ENCODE measurements at regions not wholly inside any gene's neighbourhood (a gene's known extent, or its start where the extent isn't known, plus 50 kb on each side); places are given as distances from the start of the nearest gene placed in this dataset.

DNA sequence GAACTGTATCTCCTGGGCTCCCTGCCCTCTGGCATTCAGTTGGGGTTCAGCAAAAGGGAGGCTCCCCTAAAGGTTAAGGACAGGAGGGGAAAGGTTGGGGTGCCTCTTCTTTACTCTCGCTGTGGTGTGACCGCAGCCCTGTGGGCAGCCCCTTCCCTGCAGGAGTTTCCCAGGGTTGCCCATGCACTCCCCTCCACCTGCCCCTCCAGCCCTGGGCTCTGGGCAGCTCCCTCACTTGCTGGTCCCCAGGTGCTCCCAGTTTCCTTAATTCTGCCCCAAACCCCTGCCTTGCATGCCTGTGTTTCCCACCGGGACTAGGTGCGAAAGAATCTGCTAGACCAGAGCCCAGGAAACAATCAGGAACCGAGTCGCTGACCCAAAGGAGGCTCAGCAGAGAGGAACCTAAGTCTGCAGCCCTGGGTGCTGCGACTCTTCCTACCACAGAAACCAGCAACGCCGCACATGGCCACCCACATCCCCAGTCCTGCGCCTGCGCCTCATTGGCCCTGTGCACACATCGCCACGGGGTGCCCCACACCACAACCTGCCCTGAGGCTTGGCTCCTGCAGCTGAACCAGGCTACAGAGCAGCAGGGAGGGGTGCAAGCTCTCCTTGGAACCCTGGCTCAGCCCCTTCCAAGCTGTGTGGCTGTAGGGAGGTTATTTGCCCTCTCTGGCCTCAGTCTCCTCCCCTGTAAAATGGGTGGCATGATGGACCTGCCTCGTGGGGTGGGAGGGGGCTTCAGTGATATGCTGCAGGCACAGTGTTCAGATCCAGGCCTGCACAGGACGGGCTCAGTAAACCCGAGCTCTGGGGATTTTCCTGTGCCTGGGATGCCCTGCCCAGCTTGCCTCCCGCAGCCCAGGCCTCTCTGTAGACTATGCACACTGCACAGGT, 487.6 kb downstream of the PREX1 start:
- TF ChIP-seq, protein P1, sequence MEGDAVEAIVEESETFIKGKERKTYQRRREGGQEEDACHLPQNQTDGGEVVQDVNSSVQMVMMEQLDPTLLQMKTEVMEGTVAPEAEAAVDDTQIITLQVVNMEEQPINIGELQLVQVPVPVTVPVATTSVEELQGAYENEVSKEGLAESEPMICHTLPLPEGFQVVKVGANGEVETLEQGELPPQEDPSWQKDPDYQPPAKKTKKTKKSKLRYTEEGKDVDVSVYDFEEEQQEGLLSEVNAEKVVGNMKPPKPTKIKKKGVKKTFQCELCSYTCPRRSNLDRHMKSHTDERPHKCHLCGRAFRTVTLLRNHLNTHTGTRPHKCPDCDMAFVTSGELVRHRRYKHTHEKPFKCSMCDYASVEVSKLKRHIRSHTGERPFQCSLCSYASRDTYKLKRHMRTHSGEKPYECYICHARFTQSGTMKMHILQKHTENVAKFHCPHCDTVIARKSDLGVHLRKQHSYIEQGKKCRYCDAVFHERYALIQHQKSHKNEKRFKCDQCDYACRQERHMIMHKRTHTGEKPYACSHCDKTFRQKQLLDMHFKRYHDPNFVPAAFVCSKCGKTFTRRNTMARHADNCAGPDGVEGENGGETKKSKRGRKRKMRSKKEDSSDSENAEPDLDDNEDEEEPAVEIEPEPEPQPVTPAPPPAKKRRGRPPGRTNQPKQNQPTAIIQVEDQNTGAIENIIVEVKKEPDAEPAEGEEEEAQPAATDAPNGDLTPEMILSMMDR (IDR thresholded peaks at IDR 0.05; ENCODE audit: borderline replicate concordance, control extremely low read depth, extremely low read depth, insufficient read depth, missing control alignments): no peak
- in situ Hi-C loops (cut with MboI; ENCODE audit: low sequenced_read_pairs, unreplicated experiment): no loop called here

DNA sequence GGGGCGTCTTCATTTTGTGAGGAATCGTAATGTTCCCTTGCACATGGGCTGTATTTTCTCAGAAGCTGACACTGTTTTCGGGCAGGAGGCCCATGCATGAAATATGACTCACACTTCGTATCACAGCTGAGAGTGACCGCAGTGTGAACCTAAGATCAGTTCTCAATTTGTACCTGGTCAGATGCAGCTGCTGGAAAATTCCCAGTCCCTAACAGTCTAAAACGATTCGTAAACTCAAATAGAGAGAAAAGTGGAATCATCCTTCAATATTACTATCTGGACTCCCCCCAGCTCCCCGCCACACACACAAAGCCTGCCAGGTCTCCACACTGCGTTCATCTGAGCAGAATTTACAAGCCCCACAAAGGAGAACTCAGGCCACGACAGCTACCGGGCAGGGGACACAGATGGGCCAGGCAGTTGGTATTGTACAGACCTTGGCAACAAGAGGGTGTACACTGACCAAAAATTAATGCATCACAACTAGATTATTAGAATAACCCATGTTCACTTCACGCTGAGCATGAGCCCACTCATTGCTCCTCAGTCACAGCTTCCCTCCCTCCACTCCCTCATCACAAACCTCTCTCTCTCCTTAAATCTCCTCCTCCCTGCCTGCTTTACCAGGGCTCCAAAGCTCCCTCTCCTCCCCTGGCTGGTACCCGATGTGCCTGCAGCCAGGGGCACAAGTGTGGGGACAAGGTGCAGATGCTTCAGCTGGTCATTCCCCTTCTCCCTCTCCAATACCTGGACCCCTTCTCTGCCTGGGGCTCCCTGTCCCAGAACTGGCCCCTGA, 488.4 kb downstream of the PREX1 start:
- in situ Hi-C loops (cut with MboI; ENCODE audit: low sequenced_read_pairs, unreplicated experiment): no loop called here
- TF ChIP-seq, protein P1 (IDR thresholded peaks at IDR 0.05; ENCODE audit: borderline replicate concordance, control extremely low read depth, extremely low read depth, insufficient read depth, missing control alignments): no peak
- no peak for DNase-seq (ENCODE audit: low spot score)

More for the DNA sequence above, 487.6 kb downstream of the PREX1 start:
- no peak for DNase-seq (ENCODE audit: low spot score)

DNA sequence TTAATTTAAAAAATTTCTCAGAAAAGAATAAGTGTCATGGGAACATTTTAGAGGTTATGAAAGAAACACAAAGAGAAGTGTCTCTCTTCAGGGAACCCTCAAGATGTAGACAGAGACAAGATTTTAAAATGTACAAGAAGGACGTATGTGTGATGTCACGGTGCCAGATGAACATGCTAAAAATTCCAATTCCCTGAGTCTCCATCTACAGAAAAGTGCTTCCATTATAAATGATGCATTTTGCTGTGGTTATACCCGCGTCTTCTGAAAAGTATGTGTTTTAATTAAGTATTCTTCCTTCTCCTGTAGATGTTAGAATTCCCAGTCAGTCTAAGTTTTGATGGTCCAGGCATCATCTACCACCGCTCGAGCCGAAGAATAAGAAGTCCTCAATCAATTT, 489.1 kb downstream of the PREX1 start:
- no peak for DNase-seq (ENCODE audit: low spot score)
- in situ Hi-C loops (cut with MboI; ENCODE audit: low sequenced_read_pairs, unreplicated experiment): no loop called here
- TF ChIP-seq, protein P1 (IDR thresholded peaks at IDR 0.05; ENCODE audit: borderline replicate concordance, control extremely low read depth, extremely low read depth, insufficient read depth, missing control alignments): no peak

DNA sequence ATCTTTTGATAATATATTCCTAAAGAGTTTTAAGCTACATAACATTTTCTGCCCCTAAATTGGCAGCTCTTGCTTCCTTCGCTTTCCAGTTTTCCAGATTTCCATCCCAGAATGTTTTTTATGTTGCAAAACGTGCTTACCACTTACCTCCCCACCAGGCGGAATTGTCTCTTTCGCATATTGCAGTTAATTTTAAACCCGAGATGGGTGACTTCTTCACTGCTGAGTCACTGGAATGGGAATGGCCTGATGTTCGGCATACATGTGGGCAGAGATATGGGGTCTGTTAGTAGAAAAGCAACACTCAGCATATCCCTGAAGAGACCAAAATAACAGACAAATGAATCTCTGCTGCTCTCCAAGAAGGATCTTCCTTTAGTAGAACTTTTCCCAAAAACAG, 491.2 kb downstream of the PREX1 start:
- DNase-seq (ENCODE audit: low spot score): no peak
- in situ Hi-C loops (cut with MboI; ENCODE audit: low sequenced_read_pairs, unreplicated experiment): no loop called here
- TF ChIP-seq, protein P1 (IDR thresholded peaks at IDR 0.05; ENCODE audit: borderline replicate concordance, control extremely low read depth, extremely low read depth, insufficient read depth, missing control alignments): no peak

DNA sequence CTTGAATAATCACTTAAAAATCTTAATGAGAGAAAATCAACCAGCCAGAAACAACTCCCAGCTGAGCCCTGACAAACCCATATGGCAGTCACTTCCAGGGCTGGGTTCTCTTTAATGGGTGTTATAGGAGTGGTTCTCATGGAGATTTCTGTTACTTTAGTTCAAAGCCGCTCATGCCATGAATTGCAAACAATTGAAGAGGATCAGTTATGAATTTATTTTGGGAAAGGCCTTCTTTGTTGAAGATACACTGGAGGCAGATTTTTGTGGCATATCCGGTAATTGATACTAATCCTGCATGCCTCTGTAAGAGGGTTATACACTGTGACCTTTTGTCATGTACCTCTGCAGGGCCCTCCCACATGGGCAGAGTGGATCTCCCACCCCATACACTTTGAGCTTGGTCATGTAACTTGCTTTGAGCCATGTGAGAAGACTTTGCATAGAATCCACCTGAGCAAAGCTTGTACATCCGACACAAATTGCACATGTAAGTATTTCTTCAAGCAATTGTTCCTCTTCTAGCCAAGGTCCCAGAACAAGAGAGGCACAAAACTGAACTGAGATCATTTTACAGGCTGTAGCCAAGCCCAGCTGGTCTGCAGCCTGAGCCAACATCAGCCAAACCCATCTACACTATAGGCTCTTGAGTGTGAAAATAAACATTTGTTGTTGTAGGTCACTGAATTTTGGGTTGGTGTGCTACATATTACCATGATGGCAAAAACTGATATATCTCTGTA, 492.3 kb downstream of the PREX1 start:
- in situ Hi-C loops (cut with MboI; ENCODE audit: low sequenced_read_pairs, unreplicated experiment): no loop called here
- TF ChIP-seq, protein P1 (IDR thresholded peaks at IDR 0.05; ENCODE audit: borderline replicate concordance, control extremely low read depth, extremely low read depth, insufficient read depth, missing control alignments): no peak
- DNase-seq (ENCODE audit: low spot score): no peak

DNA sequence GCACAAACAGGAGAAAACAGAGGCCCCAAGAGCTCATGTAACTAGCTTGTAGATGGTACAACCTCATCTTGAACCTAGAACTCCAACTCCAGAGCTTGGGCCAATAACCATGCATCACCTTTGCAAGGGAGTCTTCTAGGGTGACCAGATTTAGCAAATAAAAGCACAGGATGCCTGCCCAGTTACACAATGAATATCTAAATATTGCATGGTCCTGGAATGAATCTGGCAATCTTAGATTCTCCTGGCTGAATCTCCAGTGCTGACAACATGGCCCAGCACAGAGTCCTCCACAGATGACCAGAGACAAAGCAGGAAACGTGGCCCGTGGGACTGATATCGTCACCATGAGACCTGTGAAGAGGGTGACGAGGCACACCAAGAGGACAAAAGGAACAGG, 494.1 kb downstream of the PREX1 start:
- DNase-seq (ENCODE audit: low spot score): no peak
- in situ Hi-C loops (cut with MboI; ENCODE audit: low sequenced_read_pairs, unreplicated experiment): no loop called here
- TF ChIP-seq, protein P1 (IDR thresholded peaks at IDR 0.05; ENCODE audit: borderline replicate concordance, control extremely low read depth, extremely low read depth, insufficient read depth, missing control alignments): no peak
